Endodermal cell (in vitro differentiated cells): ENCODE measurements at regions not wholly inside any gene's neighbourhood (a gene's known extent, or its start where the extent isn't known, plus 50 kb on each side); places are given as distances from the start of the nearest gene placed in this dataset.

Experiments
- DNase-seq: peaks from one replicate; pipeline ENCODE4 v3.0.0-alpha.2; 2017
- H3K27ac ChIP-seq: 2 replicates; pipeline ENCODE4 v1.5.1; 2013; ENCODE audit warnings: mild to moderate bottlenecking, low read depth, low read length, moderate library complexity
- H3K27me3 ChIP-seq: 2 replicates; pipeline ENCODE4 v1.6.1; 2013; ENCODE audit warnings: mild to moderate bottlenecking, low read length, moderate library complexity; ENCODE audit not compliant: insufficient read depth, control insufficient read depth, poor library complexity, severe bottlenecking
- H3K36me3 ChIP-seq: 2 replicates; pipeline ENCODE4 v1.7.0; 2013; ENCODE audit warnings: mild to moderate bottlenecking, low read length, moderate library complexity; ENCODE audit not compliant: control insufficient read depth, insufficient read depth
- H3K4me1 ChIP-seq: one replicate; pipeline ENCODE4 v1.7.0; 2013; ENCODE audit warnings: low read length; ENCODE audit not compliant: control insufficient read depth, insufficient read depth
- H3K4me3 ChIP-seq: 2 replicates; pipeline ENCODE4 v1.5.1; 2013; ENCODE audit warnings: mild to moderate bottlenecking, low read length, moderate library complexity
- H3K9ac ChIP-seq: 2 replicates; pipeline ENCODE4 v1.6.1; 2013; ENCODE audit warnings: mild to moderate bottlenecking, low read length, moderate library complexity; ENCODE audit not compliant: poor library complexity, severe bottlenecking; ENCODE audit errors: extremely low read depth
- H3K9me3 ChIP-seq: 2 replicates; pipeline ENCODE4 v1.6.1; 2013; ENCODE audit warnings: mild to moderate bottlenecking, low read length, moderate library complexity; ENCODE audit not compliant: control insufficient read depth
- H3K27ac Mint-ChIP-seq: 2 replicates; pipeline ENCODE4 v1.8.0; 2020; ENCODE audit warnings: mixed read lengths
- H3K27me3 Mint-ChIP-seq: 2 replicates; pipeline ENCODE4 v1.8.0; 2021; ENCODE audit warnings: mild to moderate bottlenecking, mixed read lengths; ENCODE audit not compliant: insufficient read depth
- H3K36me3 Mint-ChIP-seq: 2 replicates; pipeline ENCODE4 v1.8.0; 2020; ENCODE audit warnings: low read depth, mixed read lengths
- H3K4me1 Mint-ChIP-seq: 2 replicates; pipeline ENCODE4 v1.8.0; 2020; ENCODE audit warnings: mixed read lengths
- H3K4me3 Mint-ChIP-seq: 2 replicates; pipeline ENCODE4 v1.8.0; 2020; ENCODE audit warnings: mild to moderate bottlenecking, moderate library complexity, mixed read lengths
- H3K9me3 Mint-ChIP-seq: 2 replicates; pipeline ENCODE4 v1.8.0; 2020; ENCODE audit warnings: mild to moderate bottlenecking, mixed read lengths
- CTCF ChIP-seq: fragments of 200-600 bp; sonication (generic); conservative IDR thresholded peaks from 2 replicates; pipeline ENCODE4 v1.5.0; 2021; ENCODE audit warnings: antibody characterized with exemption, mild to moderate bottlenecking
- WGBS, 2 experiments: methylation state at CpG; one replicate each; pipeline versions ENCODE4 v1.1.5 to v1.1.7; 2013; ENCODE audit warnings: missing lambda C conversion rate in 2 of 2, mixed read lengths in 1 of 2; ENCODE audit not compliant: insufficient coverage in 1 of 2, insufficient read length in 1 of 2; 5-methylcytosine and 5-hydroxymethylcytosine counted together

- Histone ChIP-seq H3K36me3 (no peaks in the 10 kb centered on the region), H3K4me1 (no peaks in the 10 kb centered on the region), H3K9me3 (no peaks in the 10 kb centered on the region), H3K27ac (no peak overlapping the region), H3K4me3 (no peak overlapping the region), H3K9ac (no peak overlapping the region), H3K27me3 (peaks cover 13% of the 10 kb centered on the region)
- no peak overlapping the region for H3K27ac Mint-ChIP-seq
- H3K4me1 Mint-ChIP-seq: peaks cover 25% of the 10 kb centered on the region
- H3K27me3 Mint-ChIP-seq: peaks cover 19% of the 10 kb centered on the region
- no peaks in the 10 kb centered on the region for H3K36me3 Mint-ChIP-seq
- TF ChIP-seq CTCF: no peak
- H3K9me3 Mint-ChIP-seq: peaks cover 3% of the 10 kb centered on the region
- 79 to 93% methylated on average over 2 to 4 of the region's 4 CpGs for WGBS, 2 experiments
- no peak overlapping the region for H3K4me3 Mint-ChIP-seq
- no peak for DNase-seq
Observed at GRCh38 chr13:47110141-47110540, 213.3 kb upstream of the HTR2A start.

- H3K36me3 ChIP-seq: no peaks in the 10 kb centered on the region
- DNase-seq: no peak
- H3K27me3 ChIP-seq: peaks cover 17% of the 10 kb centered on the region
- H3K36me3 Mint-ChIP-seq: no peaks in the 10 kb centered on the region
- TF ChIP-seq CTCF: no peak
- no peak overlapping the region for H3K9ac ChIP-seq
- H3K4me1 ChIP-seq: no peaks in the 10 kb centered on the region
- H3K9me3 Mint-ChIP-seq: peaks cover 6% of the 10 kb centered on the region
- peaks cover 20% of the 10 kb centered on the region for H3K27me3 Mint-ChIP-seq
- H3K4me3 Mint-ChIP-seq: no peak overlapping the region
- WGBS, 2 experiments: 93% methylated on average over 3 to 4 of the region's 4 CpGs
- no peak overlapping the region for H3K27ac ChIP-seq
- no peaks in the 10 kb centered on the region for H3K9me3 ChIP-seq
- no peak overlapping the region for H3K27ac Mint-ChIP-seq
- peaks cover 22% of the 10 kb centered on the region for H3K4me1 Mint-ChIP-seq
- no peak overlapping the region for H3K4me3 ChIP-seq
Observed at GRCh38 chr13:47109028-47109427, 212.2 kb upstream of the HTR2A start.

GRCh38 chr13:47100214-47100853 is 203.5 kb upstream of the HTR2A start:
- no peak for DNase-seq
- peaks cover 3% of the 10 kb centered on the region for H3K4me1 ChIP-seq
- no peak overlapping the region for H3K27ac Mint-ChIP-seq

More at GRCh38 chr13:47100214-47100853, 203.5 kb upstream of the HTR2A start:
- H3K4me3 ChIP-seq: no peak overlapping the region
- H3K4me3 Mint-ChIP-seq: no peak overlapping the region
- H3K27ac ChIP-seq: no peak overlapping the region
- H3K27me3 ChIP-seq: peaks cover 18% of the 10 kb centered on the region
- no peak for TF ChIP-seq CTCF
- no peaks in the 10 kb centered on the region for H3K36me3 ChIP-seq
- H3K9me3 ChIP-seq: no peaks in the 10 kb centered on the region
- H3K36me3 Mint-ChIP-seq: no peaks in the 10 kb centered on the region
- H3K4me1 Mint-ChIP-seq: peaks cover 43% of the 10 kb centered on the region
- H3K9ac ChIP-seq: no peak overlapping the region
- peaks cover 19% of the 10 kb centered on the region for H3K9me3 Mint-ChIP-seq
- WGBS, 2 experiments: 83 to 88% methylated on average over 2 to 4 of the region's 4 CpGs
- H3K27me3 Mint-ChIP-seq: peaks cover 12% of the 10 kb centered on the region
